ENCODE measurements at regions not wholly inside any gene's neighbourhood (a gene's known extent, or its start where the extent isn't known, plus 50 kb on each side); places are given as distances from the start of the nearest gene placed in this dataset.

GRCh38 chr13:68174893-68175292, 944.8 kb upstream of the PCDH9 start:
- DNase-seq (ENCODE audit: low read depth): no peak
- no peak overlapping the region for H3K4me3 ChIP-seq (replicated peaks; ENCODE audit: low read depth, low read length)
- TF ChIP-seq CTCF (IDR thresholded peaks at IDR 0.05; ENCODE audit: low read length, missing control alignments): no peak

GRCh38 chr13:68173111-68173510, 943.0 kb upstream of the PCDH9 start:
- TF ChIP-seq CTCF (IDR thresholded peaks at IDR 0.05; ENCODE audit: low read length, missing control alignments): no peak
- no peak overlapping the region for H3K4me3 ChIP-seq (replicated peaks; ENCODE audit: low read depth, low read length)
- no peak for DNase-seq (ENCODE audit: low read depth)

- no peak for DNase-seq (ENCODE audit: low read depth)
- no peak overlapping the region for H3K4me3 ChIP-seq (replicated peaks; ENCODE audit: low read depth, low read length)
- TF ChIP-seq CTCF (IDR thresholded peaks at IDR 0.05; ENCODE audit: low read length, missing control alignments): no peak
Observed at GRCh38 chr13:68170961-68171360, 940.8 kb upstream of the PCDH9 start.

- no peak for TF ChIP-seq CTCF (IDR thresholded peaks at IDR 0.05; ENCODE audit: low read length, missing control alignments)
- no peak overlapping the region for H3K4me3 ChIP-seq (replicated peaks; ENCODE audit: low read depth, low read length)
- DNase-seq (ENCODE audit: low read depth): peak; percentile 5
Observed at GRCh38 chr13:68168448-68168847, 938.3 kb upstream of the PCDH9 start.

- TF ChIP-seq CTCF (IDR thresholded peaks at IDR 0.05; ENCODE audit: low read length, missing control alignments): no peak
- no peak overlapping the region for H3K4me3 ChIP-seq (replicated peaks; ENCODE audit: low read depth, low read length)
- DNase-seq (ENCODE audit: low read depth): no peak
Observed at GRCh38 chr13:68160466-68160865, 930.3 kb upstream of the PCDH9 start.

GRCh38 chr13:68152414-68152813, 922.3 kb upstream of the PCDH9 start:
- no peak for TF ChIP-seq CTCF (IDR thresholded peaks at IDR 0.05; ENCODE audit: low read length, missing control alignments)
- H3K4me3 ChIP-seq (replicated peaks; ENCODE audit: low read depth, low read length): no peak overlapping the region
- no peak for DNase-seq (ENCODE audit: low read depth)

- no peak overlapping the region for H3K4me3 ChIP-seq (replicated peaks; ENCODE audit: low read depth, low read length)
- no peak for DNase-seq (ENCODE audit: low read depth)
- TF ChIP-seq CTCF (IDR thresholded peaks at IDR 0.05; ENCODE audit: low read length, missing control alignments): no peak
Observed at GRCh38 chr13:68145852-68146251, 915.7 kb upstream of the PCDH9 start.
